SH-SY5Y (cell line): ENCODE measurements at regions not wholly inside any gene's neighbourhood (a gene's known extent, or its start where the extent isn't known, plus 50 kb on each side); places are given as distances from the start of the nearest gene placed in this dataset.

Experiments used
- GATA2 ChIP-seq: IDR thresholded peaks from 2 replicates; pipeline ENCODE4 v1.6.1; 2011; ENCODE audit warnings: mild to moderate bottlenecking, low read depth, low read length
- GATA3 ChIP-seq: IDR thresholded peaks from 2 replicates; pipeline ENCODE4 v1.6.1; 2011; ENCODE audit warnings: low read depth, mild to moderate bottlenecking, low read length, moderate library complexity

GRCh38 chr2:87401726-87402345 is 346.1 kb upstream of the PLGLB2 start:
- no peak for TF ChIP-seq GATA3
- no peak for TF ChIP-seq GATA2

- TF ChIP-seq GATA3: no peak
- TF ChIP-seq GATA2: no peak
Measured at GRCh38 chr2:87403893-87404175, 344.1 kb upstream of the PLGLB2 start.

DNA sequence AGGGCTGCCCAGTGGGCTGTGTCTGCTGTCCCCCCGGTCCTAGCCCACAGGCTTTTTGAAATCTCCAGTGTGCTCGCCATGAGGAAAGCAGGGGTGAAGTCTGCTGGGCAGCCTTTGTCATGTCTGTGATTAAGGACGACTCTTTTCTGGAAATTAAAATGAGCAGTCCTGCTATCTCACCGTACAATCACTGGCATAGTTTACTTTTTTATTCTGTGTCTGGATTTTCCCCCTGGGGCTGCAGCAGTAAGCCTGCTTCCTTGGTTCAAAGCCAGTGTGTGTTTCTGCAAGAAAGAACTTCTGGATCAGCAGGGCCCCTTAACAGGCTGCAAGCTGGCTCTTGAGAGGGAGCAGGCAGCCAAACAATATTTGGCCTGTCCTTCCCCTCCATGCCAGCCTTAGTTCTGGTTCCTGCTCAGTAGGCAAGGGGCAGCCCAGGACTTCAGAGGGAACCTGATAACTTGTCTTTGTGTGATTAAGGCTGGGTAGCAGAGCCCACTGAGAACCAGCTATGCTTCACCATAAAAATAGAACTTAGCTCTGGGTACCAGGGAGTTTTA is 310.1 kb upstream of the PLGLB2 start:
- TF ChIP-seq GATA2: peak; percentile 67
- TF ChIP-seq GATA3: 0 out of 2 replicates have a peak, but pooled peaks have one; percentile 22

- TF ChIP-seq GATA2 (peak; percentile 47; the same call in 1 of the 2 replicates), GATA3 (peak; percentile 57; the same call in 1 of the 2 replicates)
Measured at GRCh38 chr2:87500421-87500820, 247.5 kb upstream of the PLGLB2 start.
